Naive thymus-derived CD4-positive, alpha-beta T cell (primary cell): ENCODE measurements at regions not wholly inside any gene's neighbourhood (a gene's known extent, or its start where the extent isn't known, plus 50 kb on each side); places are given as distances from the start of the nearest gene placed in this dataset.

Experiments used
- ATAC-seq: fragments of 150-1000 bp; cut with Tn5 transposase; 2 replicates; pipeline ENCODE4 v1.10.0; 2021; ENCODE audit warnings: mild to moderate bottlenecking, moderate library complexity
- CTCF ChIA-PET: fragments of 350-600 bp; sonication (Branson Sonifier 250); formaldehyde crosslinking; loops from one replicate; lab custom pipeline; 2021; ENCODE audit warnings: antibody characterized with exemption; lab: Charles Lee
- POLR2A ChIA-PET: fragments of 350-600 bp; sonication (Branson Sonifier 250); formaldehyde crosslinking; loops from one replicate; lab custom pipeline; 2021; ENCODE audit warnings: antibody characterized with exemption, inconsistent platforms; lab: Charles Lee
- DNase-seq, 9 donors: peaks; one replicate each; pipeline versions ENCODE4 v3.0.0 to v3.0.0-alpha.2; 2020 to 2022; ENCODE audit warnings: mixed read lengths in 1 of 9
- H3K27ac ChIP-seq: one replicate; pipeline ENCODE4 v1.7.0; 2013; ENCODE audit warnings: mild to moderate bottlenecking, low read depth, low read length, moderate library complexity
- H3K27me3 ChIP-seq, 2 donors: one replicate each; pipeline ENCODE4 v1.7.0; 2013; ENCODE audit warnings: low read length in 2 of 2, mild to moderate bottlenecking in 2 of 2, moderate library complexity in 2 of 2; ENCODE audit not compliant: control insufficient read depth in 2 of 2, insufficient read depth in 2 of 2
- H3K36me3 ChIP-seq, 3 experiments: 1 replicate in 2 of 3; 2 replicates in 1 of 3; pipeline ENCODE4 v1.7.0; 2013; ENCODE audit warnings: low read length in 3 of 3, mild to moderate bottlenecking in 3 of 3, moderate library complexity in 1 of 3; ENCODE audit not compliant: insufficient read depth in 3 of 3, control insufficient read depth in 2 of 3
- H3K4me1 ChIP-seq, 2 donors: one replicate each; pipeline ENCODE4 v1.7.0; 2013; ENCODE audit warnings: low read length in 2 of 2, mild to moderate bottlenecking in 2 of 2, moderate library complexity in 1 of 2; ENCODE audit not compliant: control insufficient read depth in 2 of 2, insufficient read depth in 2 of 2
- H3K4me3 ChIP-seq: 2 replicates; pipeline ENCODE4 v1.7.0; 2013; ENCODE audit warnings: mild to moderate bottlenecking, low read length
- H3K9me3 ChIP-seq, 3 experiments: 1 replicate in 2 of 3; 2 replicates in 1 of 3; pipeline ENCODE4 v1.7.0; 2013; ENCODE audit warnings: low read length in 3 of 3; ENCODE audit not compliant: control insufficient read depth in 2 of 3
- H3K27ac Mint-ChIP-seq, 9 donors: one replicate each; pipeline ENCODE4 v1.8.0; 2020 to 2022; ENCODE audit warnings: mixed read lengths in 9 of 9, mild to moderate bottlenecking in 8 of 9, moderate library complexity in 5 of 9, inconsistent platforms in 2 of 9
- H3K27me3 Mint-ChIP-seq, 5 donors: one replicate each; pipeline ENCODE4 v1.8.0; 2021 to 2022; ENCODE audit warnings: mixed read lengths in 5 of 5, mild to moderate bottlenecking in 1 of 5
- H3K36me3 Mint-ChIP-seq, 5 donors: one replicate each; pipeline ENCODE4 v1.8.0; 2020 to 2022; ENCODE audit warnings: mixed read lengths in 5 of 5, mild to moderate bottlenecking in 3 of 5, inconsistent platforms in 1 of 5
- H3K4me1 Mint-ChIP-seq, 7 donors: one replicate each; pipeline ENCODE4 v1.8.0; 2020 to 2022; ENCODE audit warnings: mixed read lengths in 7 of 7, mild to moderate bottlenecking in 3 of 7, inconsistent platforms in 1 of 7
- H3K4me3 Mint-ChIP-seq, 10 donors: one replicate each; pipeline ENCODE4 v1.8.0; 2020 to 2022; ENCODE audit warnings: mild to moderate bottlenecking in 10 of 10, mixed read lengths in 10 of 10, moderate library complexity in 6 of 10, inconsistent platforms in 2 of 10
- H3K9me3 Mint-ChIP-seq, 11 donors: one replicate each; pipeline ENCODE4 v1.8.0; 2020 to 2022; ENCODE audit warnings: mixed read lengths in 11 of 11, mild to moderate bottlenecking in 4 of 11, inconsistent platforms in 1 of 11, moderate library complexity in 1 of 11
- intact Hi-C, 2 donors: fragments of 100-400 bp; cut with micrococcal nuclease; formaldehyde crosslinking; loops; one replicate each; pipeline ENCODE4 v1.15.1; 2023

- intact Hi-C loops: no loop called here
- Histone ChIP-seq H3K4me1 (no peaks in the 10 kb centered on the region), H3K4me3 (no peak overlapping the region), H3K36me3 (no peaks in the 10 kb centered on the region), H3K27me3 (no peaks in the 10 kb centered on the region), H3K9me3 (no peaks in the 10 kb centered on the region), H3K27ac (no peak overlapping the region)
- no peaks in the 10 kb centered on the region for H3K36me3 Mint-ChIP-seq
- ATAC-seq: no peak
- H3K9me3 Mint-ChIP-seq: peaks cover 0 to 20% (median 6%) of the 10 kb centered on the region in 11 donors
- no peak overlapping the region for H3K27ac Mint-ChIP-seq
- no peak overlapping the region for H3K4me3 Mint-ChIP-seq
- no peaks in the 10 kb centered on the region for H3K27me3 Mint-ChIP-seq
- no peak for DNase-seq
- H3K4me1 Mint-ChIP-seq: no peaks in the 10 kb centered on the region
- ChIA-PET CTCF (no interaction called here), POLR2A (no interaction called here)
Measured at GRCh38 chr10:108521827-108522492, 1357.5 kb upstream of the SORCS1 start.

DNA sequence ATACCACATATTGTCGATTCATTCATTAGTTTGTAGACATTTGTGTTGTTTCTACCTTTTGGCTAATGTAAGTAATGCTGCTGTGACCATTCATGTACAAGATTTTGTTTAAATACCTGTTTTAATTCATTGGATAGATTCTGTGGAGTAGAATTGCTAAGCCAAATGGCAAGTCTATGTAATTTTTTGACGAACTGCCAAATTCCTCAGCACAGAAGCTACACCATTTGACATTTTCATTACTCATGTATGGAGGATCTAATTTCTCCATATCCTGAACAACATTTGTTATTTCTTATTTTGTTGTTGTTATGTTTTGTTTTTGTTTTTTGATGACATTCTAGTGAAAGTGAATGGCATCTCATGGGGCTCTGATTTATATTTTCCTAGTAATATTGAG is 1351.3 kb upstream of the SORCS1 start:
- ATAC-seq (no peak), DNase-seq (no peak)
- Mint-ChIP-seq H3K27ac (no peak overlapping the region), H3K4me1 (no peaks in the 10 kb centered on the region), H3K4me3 (no peak overlapping the region), H3K27me3 (no peaks in the 10 kb centered on the region), H3K9me3 (peaks cover 0 to 26% (median 5%) of the 10 kb centered on the region in 11 donors), H3K36me3 (no peaks in the 10 kb centered on the region)
- H3K4me1 ChIP-seq: no peaks in the 10 kb centered on the region
- no peak overlapping the region for H3K4me3 ChIP-seq
- POLR2A ChIA-PET: no interaction called here
- no peaks in the 10 kb centered on the region for H3K9me3 ChIP-seq
- no peak overlapping the region for H3K27ac ChIP-seq
- intact Hi-C loops: no loop called here
- H3K36me3 ChIP-seq: no peaks in the 10 kb centered on the region
- CTCF ChIA-PET: no interaction called here
- H3K27me3 ChIP-seq: no peaks in the 10 kb centered on the region

GRCh38 chr10:108500396-108500795 is 1335.9 kb upstream of the SORCS1 start:
- ChIA-PET CTCF (no interaction called here), POLR2A (no interaction called here)
- intact Hi-C loops: no loop called here

GRCh38 chr10:108496106-108496505 is 1331.6 kb upstream of the SORCS1 start:
- Mint-ChIP-seq H3K9me3 (peaks cover 4 to 16% (median 7%) of the 10 kb centered on the region in 11 donors), H3K4me3 (no peak overlapping the region), H3K4me1 (no peaks in the 10 kb centered on the region), H3K27ac (no peak overlapping the region), H3K27me3 (no peaks in the 10 kb centered on the region), H3K36me3 (peaks cover 0 to 4% (median 0%) of the 10 kb centered on the region in 5 donors)
- Histone ChIP-seq H3K27ac (no peak overlapping the region), H3K4me1 (no peaks in the 10 kb centered on the region), H3K9me3 (no peaks in the 10 kb centered on the region), H3K4me3 (no peak overlapping the region), H3K36me3 (no peaks in the 10 kb centered on the region), H3K27me3 (no peaks in the 10 kb centered on the region)
- no peak for DNase-seq
- CTCF ChIA-PET: no interaction called here
- intact Hi-C loops: no loop called here
- no peak for ATAC-seq
- POLR2A ChIA-PET: no interaction called here

More at GRCh38 chr10:108500396-108500795, 1335.9 kb upstream of the SORCS1 start:
- H3K4me3 ChIP-seq: no peak overlapping the region
- H3K27ac ChIP-seq: no peak overlapping the region
- H3K36me3 Mint-ChIP-seq: peaks cover 0 to 4% (median 0%) of the 10 kb centered on the region in 5 donors
- H3K27ac Mint-ChIP-seq: no peak overlapping the region
- no peaks in the 10 kb centered on the region for H3K4me1 Mint-ChIP-seq
- no peaks in the 10 kb centered on the region for H3K36me3 ChIP-seq
- ATAC-seq (peak; percentile 45), DNase-seq (no peak)
- no peaks in the 10 kb centered on the region for H3K4me1 ChIP-seq
- H3K9me3 ChIP-seq: no peaks in the 10 kb centered on the region
- no peaks in the 10 kb centered on the region for H3K27me3 Mint-ChIP-seq
- no peaks in the 10 kb centered on the region for H3K27me3 ChIP-seq
- no peak overlapping the region for H3K4me3 Mint-ChIP-seq
- H3K9me3 Mint-ChIP-seq: peaks cover 6 to 24% (median 18%) of the 10 kb centered on the region in 11 donors

- no peaks in the 10 kb centered on the region for H3K9me3 ChIP-seq
- ATAC-seq (no peak), DNase-seq (no peak)
- H3K27ac Mint-ChIP-seq: no peak overlapping the region
- no peak overlapping the region for H3K4me3 ChIP-seq
- ChIA-PET POLR2A (no interaction called here), CTCF (no interaction called here)
- H3K9me3 Mint-ChIP-seq: peaks cover 0 to 10% (median 5%) of the 10 kb centered on the region in 11 donors
- no peaks in the 10 kb centered on the region for H3K4me1 Mint-ChIP-seq
- intact Hi-C loops: no loop called here
- H3K36me3 ChIP-seq: no peaks in the 10 kb centered on the region
- H3K27me3 ChIP-seq: no peaks in the 10 kb centered on the region
- H3K27me3 Mint-ChIP-seq: no peaks in the 10 kb centered on the region
- no peaks in the 10 kb centered on the region for H3K36me3 Mint-ChIP-seq
- H3K4me3 Mint-ChIP-seq: no peak overlapping the region
- H3K4me1 ChIP-seq: no peaks in the 10 kb centered on the region
- no peak overlapping the region for H3K27ac ChIP-seq
Measured at GRCh38 chr10:108490944-108491343, 1326.4 kb upstream of the SORCS1 start.

GRCh38 chr10:108471420-108471819 is 1306.9 kb upstream of the SORCS1 start:
- Histone ChIP-seq H3K27me3 (no peaks in the 10 kb centered on the region), H3K27ac (no peak overlapping the region), H3K9me3 (no peaks in the 10 kb centered on the region), H3K4me3 (no peak overlapping the region), H3K36me3 (no peaks in the 10 kb centered on the region), H3K4me1 (no peaks in the 10 kb centered on the region)
- H3K4me3 Mint-ChIP-seq: no peak overlapping the region
- no peak overlapping the region for H3K27ac Mint-ChIP-seq
- intact Hi-C loops: no loop called here
- no peaks in the 10 kb centered on the region for H3K36me3 Mint-ChIP-seq
- peaks cover 0 to 5% (median 0%) of the 10 kb centered on the region in 7 donors for H3K4me1 Mint-ChIP-seq
- ATAC-seq (no peak), DNase-seq (no peak)
- peaks cover 3 to 13% (median 6%) of the 10 kb centered on the region in 11 donors for H3K9me3 Mint-ChIP-seq
- ChIA-PET POLR2A (no interaction called here), CTCF (no interaction called here)
- H3K27me3 Mint-ChIP-seq: peaks cover 7 to 13% (median 11%) of the 10 kb centered on the region in 5 donors

- H3K27me3 Mint-ChIP-seq: peaks cover 7 to 20% (median 13%) of the 10 kb centered on the region in 5 donors
- H3K27me3 ChIP-seq: peaks cover 0 to 2% of the 10 kb centered on the region in 2 donors
- intact Hi-C loops: no loop called here
- H3K36me3 ChIP-seq: no peaks in the 10 kb centered on the region
- H3K36me3 Mint-ChIP-seq: no peaks in the 10 kb centered on the region
- peak; percentile 47 for ATAC-seq
- no peaks in the 10 kb centered on the region for H3K9me3 ChIP-seq
- no peak overlapping the region for H3K4me3 Mint-ChIP-seq
- H3K9me3 Mint-ChIP-seq: peaks cover 3 to 13% (median 5%) of the 10 kb centered on the region in 11 donors
- DNase-seq: no peak
- CTCF ChIA-PET: no interaction called here
- no peak overlapping the region for H3K27ac ChIP-seq
- peaks cover 0 to 5% (median 0%) of the 10 kb centered on the region in 7 donors for H3K4me1 Mint-ChIP-seq
- no peak overlapping the region for H3K27ac Mint-ChIP-seq
- POLR2A ChIA-PET: no interaction called here
- no peaks in the 10 kb centered on the region for H3K4me1 ChIP-seq
- no peak overlapping the region for H3K4me3 ChIP-seq
Measured at GRCh38 chr10:108469940-108470339, 1305.4 kb upstream of the SORCS1 start.
